Stomach (tissue), 4 donors: ENCODE measurements at regions not wholly inside any gene's neighbourhood (a gene's known extent, or its start where the extent isn't known, plus 50 kb on each side); places are given as distances from the start of the nearest gene placed in this dataset.

Experiments used
- POLR2A ChIP-seq, 4 donors: fragments of 450-650 bp; IDR thresholded peaks; one replicate each; pipeline ENCODE4 v1.6.1; 2016; ENCODE audit warnings: antibody characterized with exemption in 4 of 4, control low read depth in 2 of 4, mild to moderate bottlenecking in 1 of 4, moderate library complexity in 1 of 4
- POLR2AphosphoS5 ChIP-seq, 3 donors: sonication (generic); formaldehyde crosslinking; IDR thresholded peaks; one replicate each; pipeline ENCODE4 v1.6.1; 2016; ENCODE audit warnings: antibody characterized with exemption in 3 of 3
- TF ChIP-seq, protein P1 (sequence below), 7 experiments: fragments of 450-650 bp in 4 of 7; fragments of 200-600 bp in 3 of 7; sonication (generic) in 3 of 7; IDR thresholded peaks; one replicate each; pipeline ENCODE4 v1.5.1; 2016 to 2019; ENCODE audit warnings: antibody characterized with exemption in 7 of 7, control low read depth in 2 of 7, mild to moderate bottlenecking in 1 of 7

DNA sequence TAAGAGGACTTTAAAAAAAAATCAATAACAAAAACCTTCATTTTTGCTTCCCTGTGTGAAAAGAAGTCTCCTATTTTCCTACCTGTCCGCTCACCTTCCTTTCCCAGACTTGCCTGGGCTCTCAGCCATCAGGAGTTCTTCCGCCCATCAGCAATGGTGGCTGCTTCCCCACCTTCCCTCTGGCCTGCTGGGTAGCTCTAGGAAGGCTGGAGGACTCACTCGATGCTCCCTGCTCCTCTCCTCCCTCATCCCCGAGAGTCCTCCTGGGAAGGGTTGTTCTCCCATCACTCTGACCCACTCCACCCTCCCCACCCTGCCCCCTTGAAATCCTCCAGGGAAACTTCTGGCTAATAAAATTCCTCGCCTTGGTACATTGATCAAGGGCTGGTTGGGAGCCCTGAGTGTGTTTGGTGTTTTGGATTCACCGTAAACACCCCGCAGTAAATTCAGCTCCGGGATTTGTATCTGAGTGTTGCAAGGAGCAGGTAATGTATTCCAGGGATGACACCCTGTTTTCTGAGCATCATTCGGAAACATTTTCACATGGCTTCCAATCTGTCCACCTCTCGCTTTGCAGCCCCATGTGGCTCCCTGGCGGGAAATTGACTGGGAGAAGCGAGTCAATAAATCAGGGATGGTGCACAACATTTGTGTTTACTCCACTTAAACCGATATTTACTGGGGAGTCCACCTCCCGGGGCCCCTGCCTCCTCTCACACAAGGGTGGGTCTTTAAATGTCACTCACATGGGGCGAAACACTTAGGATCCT, 126.4 kb upstream of the SDK1 start:
- TF ChIP-seq POLR2AphosphoS5 (IDR thresholded peaks at IDR 0.05): no peak
- TF ChIP-seq, protein P1, sequence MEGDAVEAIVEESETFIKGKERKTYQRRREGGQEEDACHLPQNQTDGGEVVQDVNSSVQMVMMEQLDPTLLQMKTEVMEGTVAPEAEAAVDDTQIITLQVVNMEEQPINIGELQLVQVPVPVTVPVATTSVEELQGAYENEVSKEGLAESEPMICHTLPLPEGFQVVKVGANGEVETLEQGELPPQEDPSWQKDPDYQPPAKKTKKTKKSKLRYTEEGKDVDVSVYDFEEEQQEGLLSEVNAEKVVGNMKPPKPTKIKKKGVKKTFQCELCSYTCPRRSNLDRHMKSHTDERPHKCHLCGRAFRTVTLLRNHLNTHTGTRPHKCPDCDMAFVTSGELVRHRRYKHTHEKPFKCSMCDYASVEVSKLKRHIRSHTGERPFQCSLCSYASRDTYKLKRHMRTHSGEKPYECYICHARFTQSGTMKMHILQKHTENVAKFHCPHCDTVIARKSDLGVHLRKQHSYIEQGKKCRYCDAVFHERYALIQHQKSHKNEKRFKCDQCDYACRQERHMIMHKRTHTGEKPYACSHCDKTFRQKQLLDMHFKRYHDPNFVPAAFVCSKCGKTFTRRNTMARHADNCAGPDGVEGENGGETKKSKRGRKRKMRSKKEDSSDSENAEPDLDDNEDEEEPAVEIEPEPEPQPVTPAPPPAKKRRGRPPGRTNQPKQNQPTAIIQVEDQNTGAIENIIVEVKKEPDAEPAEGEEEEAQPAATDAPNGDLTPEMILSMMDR (IDR thresholded peaks at IDR 0.05): no peak
- no peak for TF ChIP-seq POLR2A (IDR thresholded peaks at IDR 0.05)
